Ovary (tissue), 3 donors: ENCODE measurements at regions not wholly inside any gene's neighbourhood (a gene's known extent, or its start where the extent isn't known, plus 50 kb on each side); places are given as distances from the start of the nearest gene placed in this dataset.

Experiments
- CTCF ChIP-seq, 3 donors: fragments of 450-650 bp in 2 of 3; fragments of 200-600 bp in 1 of 3; IDR thresholded peaks; one replicate each; pipeline versions ENCODE4 v1.5.1 to v1.8.0; 2016 to 2022; ENCODE audit warnings: antibody characterized with exemption in 3 of 3, mild to moderate bottlenecking in 1 of 3
- POLR2A ChIP-seq: fragments of 450-650 bp; IDR thresholded peaks from one replicate; pipeline ENCODE4 v1.6.1; 2017; ENCODE audit warnings: antibody characterized with exemption, mild to moderate bottlenecking, moderate library complexity
- donor health status: DM: no; HTN: no; CAD: no.

- TF ChIP-seq POLR2A (no peak), CTCF (IDR thresholded peaks at IDR 0.05) (no peak)
These were observed 903.2 kb downstream of the AACS start for GRCh38 chr12:125968413-125968812.
